CD14-positive monocyte (primary cell): ENCODE measurements at regions not wholly inside any gene's neighbourhood (a gene's known extent, or its start where the extent isn't known, plus 50 kb on each side); places are given as distances from the start of the nearest gene placed in this dataset.

Experiments used
- DNase-seq, 3 donors: peaks; one replicate each; pipeline ENCODE4 v3.0.0-alpha.2; 2011 to 2022
- H2AFZ ChIP-seq: 2 replicates; pipeline ENCODE4 v1.6.0; 2012; ENCODE audit warnings: mild to moderate bottlenecking, low read depth, low read length, inconsistent platforms; ENCODE audit not compliant: insufficient read depth, poor library complexity, severe bottlenecking
- H3K27ac ChIP-seq, 2 donors: 1 replicate in 1 of 2; 2 replicates in 1 of 2; pipeline ENCODE4 v1.5.1; 2012 to 2013; ENCODE audit warnings: low read length in 2 of 2, control low read depth in 1 of 2, inconsistent platforms in 1 of 2, low read depth in 1 of 2, mild to moderate bottlenecking in 1 of 2
- H3K27me3 ChIP-seq, 2 donors: one replicate each; pipeline versions ENCODE4 v1.6.0 to v1.6.1; 2011 to 2013; ENCODE audit warnings: low read length in 2 of 2; ENCODE audit not compliant: control insufficient read depth in 2 of 2, insufficient read depth in 2 of 2
- H3K36me3 ChIP-seq, 2 donors: replicated peaks in 1 of 2; 1 replicate in 1 of 2; 2 replicates in 1 of 2; pipeline versions ENCODE4 v1.5.1 to v1.6.1; 2012 to 2013; ENCODE audit warnings: low read length in 2 of 2, control low read depth in 1 of 2, inconsistent platforms in 1 of 2, mild to moderate bottlenecking in 1 of 2; ENCODE audit not compliant: insufficient read depth in 2 of 2, control insufficient read depth in 1 of 2
- H3K4me1 ChIP-seq, 2 donors: 1 replicate in 1 of 2; 2 replicates in 1 of 2; pipeline versions ENCODE4 v1.5.1 to v1.6.1; 2012 to 2013; ENCODE audit warnings: low read length in 2 of 2, control low read depth in 1 of 2, inconsistent platforms in 1 of 2, mild to moderate bottlenecking in 1 of 2, moderate library complexity in 1 of 2; ENCODE audit not compliant: insufficient read depth in 2 of 2, control insufficient read depth in 1 of 2
- H3K4me2 ChIP-seq: replicated peaks from 2 replicates; pipeline ENCODE3; 2012; ENCODE audit warnings: low read length, moderate library complexity, mild to moderate bottlenecking; ENCODE audit not compliant: poor library complexity, severe bottlenecking; ENCODE audit errors: extremely low read depth
- H3K4me3 ChIP-seq, 3 experiments: fragments of 200-600 bp in 1 of 3; sonication (generic) in 1 of 3; replicated peaks in 1 of 3; 1 replicate in 2 of 3; 2 replicates in 1 of 3; pipeline ENCODE4 v1.5.1; 2011 to 2013; ENCODE audit warnings: low read length in 3 of 3, mild to moderate bottlenecking in 3 of 3, control low read depth in 2 of 3, low read depth in 2 of 3, inconsistent platforms in 1 of 3, moderate library complexity in 1 of 3
- H3K79me2 ChIP-seq: 2 replicates; pipeline ENCODE4 v1.6.0; 2012; ENCODE audit warnings: mild to moderate bottlenecking, control low read depth, inconsistent platforms, low read length, moderate library complexity; ENCODE audit not compliant: insufficient read depth
- H3K9ac ChIP-seq: 2 replicates; pipeline ENCODE4 v1.6.0; 2017; ENCODE audit warnings: low read length, mild to moderate bottlenecking; ENCODE audit not compliant: insufficient read depth, poor library complexity, severe bottlenecking
- H3K9me3 ChIP-seq, 2 donors: replicated peaks in 1 of 2; 1 replicate in 1 of 2; 2 replicates in 1 of 2; pipeline versions ENCODE4 v1.5.1 to v1.6.1; 2012 to 2013; ENCODE audit warnings: low read length in 2 of 2, control low read depth in 1 of 2; ENCODE audit not compliant: control insufficient read depth in 1 of 2, insufficient read depth in 1 of 2
- H4K20me1 ChIP-seq: 2 replicates; pipeline ENCODE4 v1.6.0; 2012; ENCODE audit warnings: mild to moderate bottlenecking, low read length, control low read depth, moderate library complexity; ENCODE audit not compliant: insufficient read depth
- H3K27ac Mint-ChIP-seq, 7 donors: one replicate each; pipeline ENCODE4 v1.8.0; 2020; ENCODE audit warnings: mild to moderate bottlenecking in 7 of 7, mixed read lengths in 7 of 7, moderate library complexity in 6 of 7, inconsistent platforms in 2 of 7
- H3K27me3 Mint-ChIP-seq, 3 donors: one replicate each; pipeline ENCODE4 v1.8.0; 2021 to 2022; ENCODE audit warnings: low read depth in 3 of 3, mild to moderate bottlenecking in 3 of 3, mixed read lengths in 3 of 3, moderate library complexity in 3 of 3, inconsistent platforms in 1 of 3
- H3K36me3 Mint-ChIP-seq, 2 donors: one replicate each; pipeline ENCODE4 v1.8.0; 2020; ENCODE audit warnings: mixed read lengths in 2 of 2, inconsistent platforms in 1 of 2, mild to moderate bottlenecking in 1 of 2
- H3K4me1 Mint-ChIP-seq: one replicate; pipeline ENCODE4 v1.8.0; 2020; ENCODE audit warnings: mild to moderate bottlenecking, mixed read lengths
- H3K4me3 Mint-ChIP-seq, 2 donors: one replicate each; pipeline ENCODE4 v1.8.0; 2020; ENCODE audit warnings: mild to moderate bottlenecking in 2 of 2, mixed read lengths in 2 of 2, moderate library complexity in 1 of 2
- H3K9me3 Mint-ChIP-seq, 7 donors: one replicate each; pipeline ENCODE4 v1.8.0; 2020 to 2022; ENCODE audit warnings: mixed read lengths in 7 of 7, mild to moderate bottlenecking in 6 of 7, moderate library complexity in 6 of 7, inconsistent platforms in 2 of 7
- CTCF ChIP-seq: fragments of 200-600 bp; IDR thresholded peaks from one replicate; pipeline ENCODE4 v1.8.0; 2022; ENCODE audit warnings: antibody characterized with exemption, mild to moderate bottlenecking
- WGBS: methylation state at CpG from one replicate; pipeline ENCODE4 v1.1.5; 2013; ENCODE audit warnings: missing lambda C conversion rate; ENCODE audit not compliant: insufficient coverage; 5-methylcytosine and 5-hydroxymethylcytosine counted together
- intact Hi-C, 2 donors: fragments of 100-400 bp; cut with micrococcal nuclease; formaldehyde crosslinking; loops; one replicate each; pipeline versions ENCODE4 v1.15.0 to v1.15.1; 2023

GRCh38 chr10:45219416-45219815 lies 96.0 kb downstream of the OR13A1 start:
- no peaks in the 10 kb centered on the region for H3K4me1 ChIP-seq
- H3K27ac ChIP-seq, result no peak overlapping the region
- no peak overlapping the region for H2AFZ ChIP-seq
- H3K4me2 ChIP-seq, result no peak overlapping the region
- no peaks in the 10 kb centered on the region for H3K27me3 ChIP-seq
- H3K9ac ChIP-seq, result no peak overlapping the region
- H3K27me3 Mint-ChIP-seq, result peaks cover 0 to 5% (median 2%) of the 10 kb centered on the region in 3 donors
- TF ChIP-seq CTCF, result no peak
- H3K4me1 Mint-ChIP-seq, result no peaks in the 10 kb centered on the region
- H3K27ac Mint-ChIP-seq, result no peak overlapping the region
- H3K79me2 ChIP-seq, result no peaks in the 10 kb centered on the region
- H3K9me3 Mint-ChIP-seq, result peaks cover 2 to 6% (median 3%) of the 10 kb centered on the region in 7 donors
- H3K9me3 ChIP-seq, result peaks cover 0 to 5% of the 10 kb centered on the region in 2 donors
- H3K4me3 Mint-ChIP-seq, result no peak overlapping the region
- H4K20me1 ChIP-seq, result no peaks in the 10 kb centered on the region
- DNase-seq, result no peak
- H3K4me3 ChIP-seq, result no peak overlapping the region
- no peaks in the 10 kb centered on the region for H3K36me3 Mint-ChIP-seq
- H3K36me3 ChIP-seq, result no peaks in the 10 kb centered on the region
- intact Hi-C loops, result no loop called here
- 100% methylated on average over 2 of the region's 4 CpGs for WGBS

- Mint-ChIP-seq H3K27me3 (peaks cover 0 to 6% (median 3%) of the 10 kb centered on the region in 3 donors), H3K9me3 (peaks cover 4 to 10% (median 6%) of the 10 kb centered on the region in 7 donors), H3K36me3 (no peaks in the 10 kb centered on the region), H3K4me1 (no peaks in the 10 kb centered on the region), H3K4me3 (no peak overlapping the region), H3K27ac (no peak overlapping the region)
- Histone ChIP-seq H3K27ac (no peak overlapping the region), H3K36me3 (no peaks in the 10 kb centered on the region), H3K4me1 (no peaks in the 10 kb centered on the region), H3K9me3 (peaks cover 0 to 9% of the 10 kb centered on the region in 2 donors), H3K4me3 (no peak overlapping the region), H3K9ac (no peak overlapping the region), H2AFZ (no peak overlapping the region), H3K79me2 (no peaks in the 10 kb centered on the region), H3K27me3 (peaks cover 0 to under 1% of the 10 kb centered on the region in 2 donors), H4K20me1 (no peaks in the 10 kb centered on the region), H3K4me2 (no peak overlapping the region)
- no peak for TF ChIP-seq CTCF
- no peak for DNase-seq
- intact Hi-C loops, result no loop called here
These were observed 94.5 kb downstream of the OR13A1 start for GRCh38 chr10:45220931-45221330.
